ENCODE measurements at regions not wholly inside any gene's neighbourhood (a gene's known extent, or its start where the extent isn't known, plus 50 kb on each side); places are given as distances from the start of the nearest gene placed in this dataset.

DNA sequence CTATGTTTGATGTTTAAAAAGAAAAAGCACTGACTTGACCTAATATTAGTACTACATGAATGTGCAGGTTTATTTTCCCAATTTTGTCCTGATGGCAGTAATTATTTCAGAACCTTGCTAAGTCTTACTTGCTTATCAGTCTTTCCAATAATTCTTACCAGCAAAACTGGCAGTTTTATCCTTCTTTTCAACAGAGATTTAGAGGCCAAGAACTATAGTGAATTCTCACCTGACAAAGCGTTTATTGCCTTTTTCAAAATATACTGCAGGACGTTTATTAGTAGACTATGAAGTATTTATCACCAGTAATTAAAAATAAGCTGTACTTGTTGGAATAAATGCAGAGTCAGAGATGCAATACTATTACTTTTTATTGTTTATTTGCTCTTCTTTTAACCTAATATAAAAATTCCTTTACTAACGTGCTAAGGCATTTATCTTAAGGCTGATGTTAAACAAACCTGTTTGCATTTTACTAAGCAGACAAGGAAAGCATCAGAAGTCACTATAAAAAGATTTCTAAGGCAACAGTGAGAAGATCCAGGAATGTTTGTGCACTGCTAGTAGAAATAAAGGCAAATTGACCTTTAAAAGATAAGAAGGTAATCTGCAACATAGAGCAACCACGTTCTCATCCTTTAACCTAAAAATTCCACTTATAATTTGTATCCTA lies 80.3 kb upstream of the NOCT start:
- H3K27ac ChIP-seq (ENCODE audit: low read depth, low read length) = no peak overlapping the region
- no peaks in the 10 kb centered on the region for H3K27me3 ChIP-seq (ENCODE audit: control insufficient read depth in 3 of 3, insufficient read depth in 3 of 3, low read length in 3 of 3)
- H3K4me1 ChIP-seq (ENCODE audit: control insufficient read depth in 3 of 3, insufficient read depth in 3 of 3, low read length in 3 of 3) = no peaks in the 10 kb centered on the region
- H3K9me3 ChIP-seq (ENCODE audit: control insufficient read depth in 3 of 3, low read length in 3 of 3) = no peaks in the 10 kb centered on the region
- H3K4me3 ChIP-seq (ENCODE audit: low read length in 3 of 3) = no peak overlapping the region
- no peak overlapping the region for H3K9ac ChIP-seq (ENCODE audit: low read depth in 1 of 3, low read length in 3 of 3)
- no peaks in the 10 kb centered on the region for H3K36me3 ChIP-seq (ENCODE audit: control insufficient read depth in 3 of 3, insufficient read depth in 3 of 3, low read length in 3 of 3)

- Histone ChIP-seq H3K9me3 (ENCODE audit: control insufficient read depth in 3 of 3, low read length in 3 of 3) (no peaks in the 10 kb centered on the region), H3K4me3 (ENCODE audit: low read length in 3 of 3) (no peak overlapping the region), H3K4me1 (ENCODE audit: control insufficient read depth in 3 of 3, insufficient read depth in 3 of 3, low read length in 3 of 3) (no peaks in the 10 kb centered on the region), H3K27me3 (ENCODE audit: control insufficient read depth in 3 of 3, insufficient read depth in 3 of 3, low read length in 3 of 3) (no peaks in the 10 kb centered on the region), H3K27ac (ENCODE audit: low read depth, low read length) (no peak overlapping the region), H3K36me3 (ENCODE audit: control insufficient read depth in 3 of 3, insufficient read depth in 3 of 3, low read length in 3 of 3) (no peaks in the 10 kb centered on the region), H3K9ac (ENCODE audit: low read depth in 1 of 3, low read length in 3 of 3) (no peak overlapping the region)
Measured at GRCh38 chr4:138927072-138927471, 88.5 kb upstream of the NOCT start.

GRCh38 chr4:138925495-138925894 lies 90.1 kb upstream of the NOCT start:
- H3K27ac ChIP-seq (ENCODE audit: low read depth, low read length) = no peak overlapping the region
- no peaks in the 10 kb centered on the region for H3K36me3 ChIP-seq (ENCODE audit: control insufficient read depth in 3 of 3, insufficient read depth in 3 of 3, low read length in 3 of 3)
- no peaks in the 10 kb centered on the region for H3K9me3 ChIP-seq (ENCODE audit: control insufficient read depth in 3 of 3, low read length in 3 of 3)

DNA sequence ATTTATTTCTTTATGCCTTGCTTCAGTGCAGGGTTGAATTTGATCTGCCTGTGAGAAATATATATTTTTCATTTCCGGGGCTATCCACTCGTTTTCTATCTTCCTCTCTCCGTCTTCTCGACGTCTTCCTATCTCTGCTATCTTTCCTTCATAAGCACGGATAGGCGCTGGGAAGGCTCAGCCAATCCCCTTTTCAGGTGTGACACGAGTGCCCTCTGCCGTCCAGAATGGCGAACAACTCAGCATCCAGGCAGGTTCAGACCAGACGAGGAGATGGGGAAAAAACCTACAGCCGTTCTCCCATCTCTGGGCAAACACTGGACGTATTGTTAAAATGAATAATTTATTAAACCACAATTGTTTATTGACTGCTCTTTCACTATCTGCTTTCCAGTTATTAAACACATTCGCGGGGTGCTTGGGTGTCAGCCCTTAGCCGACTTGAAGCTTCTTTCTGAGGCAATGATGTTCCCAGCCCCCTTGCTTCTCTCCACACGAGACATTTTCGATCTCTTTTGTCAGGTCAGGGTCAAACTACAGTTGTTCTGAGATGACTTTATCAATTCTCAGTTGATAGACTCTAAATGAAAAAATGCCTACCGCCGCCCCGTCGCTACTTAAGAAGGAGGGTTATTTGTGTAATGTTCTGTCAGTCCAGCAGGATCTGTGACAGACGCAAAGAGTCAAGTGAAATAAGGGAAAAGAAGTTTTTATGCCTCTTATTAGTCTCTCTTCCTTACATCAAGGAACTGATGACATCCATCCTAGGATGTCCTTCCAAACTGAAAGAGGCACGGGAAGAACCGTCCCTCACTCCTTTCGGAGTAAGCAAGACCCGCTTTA lies 96.3 kb upstream of the NOCT start:
- Histone ChIP-seq H3K4me3 (ENCODE audit: low read length in 3 of 3) (peak overlapping the region in 1 of 3 donors; percentile 55), H3K9me3 (ENCODE audit: control insufficient read depth in 3 of 3, low read length in 3 of 3) (no peaks in the 10 kb centered on the region), H3K9ac (ENCODE audit: low read depth in 1 of 3, low read length in 3 of 3) (no peak overlapping the region), H3K4me1 (ENCODE audit: control insufficient read depth in 3 of 3, insufficient read depth in 3 of 3, low read length in 3 of 3) (peaks cover 0 to 6% (median 4%) of the 10 kb centered on the region in 3 donors), H3K27me3 (ENCODE audit: control insufficient read depth in 3 of 3, insufficient read depth in 3 of 3, low read length in 3 of 3) (no peaks in the 10 kb centered on the region), H3K36me3 (ENCODE audit: control insufficient read depth in 3 of 3, insufficient read depth in 3 of 3, low read length in 3 of 3) (no peaks in the 10 kb centered on the region), H3K27ac (ENCODE audit: low read depth, low read length) (no peak overlapping the region)

More at GRCh38 chr4:138925495-138925894, 90.1 kb upstream of the NOCT start:
- Histone ChIP-seq H3K27me3 (ENCODE audit: control insufficient read depth in 3 of 3, insufficient read depth in 3 of 3, low read length in 3 of 3) (no peaks in the 10 kb centered on the region), H3K4me3 (ENCODE audit: low read length in 3 of 3) (no peak overlapping the region), H3K4me1 (ENCODE audit: control insufficient read depth in 3 of 3, insufficient read depth in 3 of 3, low read length in 3 of 3) (no peaks in the 10 kb centered on the region), H3K9ac (ENCODE audit: low read depth in 1 of 3, low read length in 3 of 3) (no peak overlapping the region)

GRCh38 chr4:138918169-138918869 lies 97.3 kb upstream of the NOCT start:
- peak overlapping the region in 1 of 3 donors; percentile 55 for H3K4me3 ChIP-seq (ENCODE audit: low read length in 3 of 3)
- H3K36me3 ChIP-seq (ENCODE audit: control insufficient read depth in 3 of 3, insufficient read depth in 3 of 3, low read length in 3 of 3) = no peaks in the 10 kb centered on the region
- no peak overlapping the region for H3K27ac ChIP-seq (ENCODE audit: low read depth, low read length)
- no peaks in the 10 kb centered on the region for H3K9me3 ChIP-seq (ENCODE audit: control insufficient read depth in 3 of 3, low read length in 3 of 3)
- no peak overlapping the region for H3K9ac ChIP-seq (ENCODE audit: low read depth in 1 of 3, low read length in 3 of 3)
- H3K4me1 ChIP-seq (ENCODE audit: control insufficient read depth in 3 of 3, insufficient read depth in 3 of 3, low read length in 3 of 3) = peaks cover 0 to 6% (median 4%) of the 10 kb centered on the region in 3 donors
- no peaks in the 10 kb centered on the region for H3K27me3 ChIP-seq (ENCODE audit: control insufficient read depth in 3 of 3, insufficient read depth in 3 of 3, low read length in 3 of 3)

- H3K27me3 ChIP-seq (ENCODE audit: control insufficient read depth in 3 of 3, insufficient read depth in 3 of 3, low read length in 3 of 3) = no peaks in the 10 kb centered on the region
- no peak overlapping the region for H3K9ac ChIP-seq (ENCODE audit: low read depth in 1 of 3, low read length in 3 of 3)
- H3K36me3 ChIP-seq (ENCODE audit: control insufficient read depth in 3 of 3, insufficient read depth in 3 of 3, low read length in 3 of 3) = no peaks in the 10 kb centered on the region
- H3K4me1 ChIP-seq (ENCODE audit: control insufficient read depth in 3 of 3, insufficient read depth in 3 of 3, low read length in 3 of 3) = peaks cover 0 to 6% (median 4%) of the 10 kb centered on the region in 3 donors
- H3K9me3 ChIP-seq (ENCODE audit: control insufficient read depth in 3 of 3, low read length in 3 of 3) = no peaks in the 10 kb centered on the region
- no peak overlapping the region for H3K4me3 ChIP-seq (ENCODE audit: low read length in 3 of 3)
- H3K27ac ChIP-seq (ENCODE audit: low read depth, low read length) = no peak overlapping the region
Measured at GRCh38 chr4:138916763-138917162, 98.8 kb upstream of the NOCT start.

DNA sequence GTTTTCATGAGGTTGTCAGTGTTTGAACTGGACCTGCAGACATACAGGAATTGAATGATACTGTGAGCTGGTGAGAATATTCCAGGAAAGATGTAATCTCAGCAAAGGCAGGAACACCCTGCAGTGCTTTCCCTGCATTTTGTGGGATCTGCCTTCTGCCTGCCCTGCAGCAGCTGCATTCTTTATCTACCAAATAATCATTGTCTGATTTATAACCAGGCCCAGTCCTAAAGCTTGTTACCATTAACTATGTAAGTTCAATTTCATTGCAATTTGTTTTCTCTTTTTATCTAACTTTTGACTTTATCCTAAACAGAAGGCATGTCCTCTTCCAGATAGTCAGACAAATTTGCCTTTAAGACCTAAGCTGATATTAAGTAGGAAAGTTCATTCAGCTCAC lies 99.8 kb upstream of the NOCT start:
- Histone ChIP-seq H3K36me3 (ENCODE audit: control insufficient read depth in 3 of 3, insufficient read depth in 3 of 3, low read length in 3 of 3) (no peaks in the 10 kb centered on the region), H3K4me1 (ENCODE audit: control insufficient read depth in 3 of 3, insufficient read depth in 3 of 3, low read length in 3 of 3) (peaks cover 7 to 12% (median 9%) of the 10 kb centered on the region in 3 donors), H3K9me3 (ENCODE audit: control insufficient read depth in 3 of 3, low read length in 3 of 3) (no peaks in the 10 kb centered on the region), H3K27me3 (ENCODE audit: control insufficient read depth in 3 of 3, insufficient read depth in 3 of 3, low read length in 3 of 3) (no peaks in the 10 kb centered on the region), H3K27ac (ENCODE audit: low read depth, low read length) (no peak overlapping the region), H3K9ac (ENCODE audit: low read depth in 1 of 3, low read length in 3 of 3) (no peak overlapping the region), H3K4me3 (ENCODE audit: low read length in 3 of 3) (no peak overlapping the region)

GRCh38 chr4:138912704-138913340 lies 102.8 kb upstream of the NOCT start:
- no peak overlapping the region for H3K4me3 ChIP-seq (ENCODE audit: low read length in 3 of 3)
- no peaks in the 10 kb centered on the region for H3K9me3 ChIP-seq (ENCODE audit: control insufficient read depth in 3 of 3, low read length in 3 of 3)
- no peaks in the 10 kb centered on the region for H3K36me3 ChIP-seq (ENCODE audit: control insufficient read depth in 3 of 3, insufficient read depth in 3 of 3, low read length in 3 of 3)
- no peaks in the 10 kb centered on the region for H3K27me3 ChIP-seq (ENCODE audit: control insufficient read depth in 3 of 3, insufficient read depth in 3 of 3, low read length in 3 of 3)
- no peak overlapping the region for H3K27ac ChIP-seq (ENCODE audit: low read depth, low read length)
- no peak overlapping the region for H3K9ac ChIP-seq (ENCODE audit: low read depth in 1 of 3, low read length in 3 of 3)
- peaks cover 6 to 14% (median 8%) of the 10 kb centered on the region in 3 donors for H3K4me1 ChIP-seq (ENCODE audit: control insufficient read depth in 3 of 3, insufficient read depth in 3 of 3, low read length in 3 of 3)

- H3K4me3 ChIP-seq (ENCODE audit: low read length in 3 of 3) = no peak overlapping the region
- no peak overlapping the region for H3K9ac ChIP-seq (ENCODE audit: low read depth in 1 of 3, low read length in 3 of 3)
- peaks cover 6 to 14% (median 8%) of the 10 kb centered on the region in 3 donors for H3K4me1 ChIP-seq (ENCODE audit: control insufficient read depth in 3 of 3, insufficient read depth in 3 of 3, low read length in 3 of 3)
- no peaks in the 10 kb centered on the region for H3K36me3 ChIP-seq (ENCODE audit: control insufficient read depth in 3 of 3, insufficient read depth in 3 of 3, low read length in 3 of 3)
- H3K9me3 ChIP-seq (ENCODE audit: control insufficient read depth in 3 of 3, low read length in 3 of 3) = no peaks in the 10 kb centered on the region
- H3K27me3 ChIP-seq (ENCODE audit: control insufficient read depth in 3 of 3, insufficient read depth in 3 of 3, low read length in 3 of 3) = no peaks in the 10 kb centered on the region
- H3K27ac ChIP-seq (ENCODE audit: low read depth, low read length) = no peak overlapping the region
Measured at GRCh38 chr4:138911909-138912703, 103.5 kb upstream of the NOCT start.
